ENCODE measurements at regions not wholly inside any gene's neighbourhood (a gene's known extent, or its start where the extent isn't known, plus 50 kb on each side); places are given as distances from the start of the nearest gene placed in this dataset.

GRCh38 chr13:85533911-85534310 is 265.3 kb downstream of the SLITRK6 start:
- Mint-ChIP-seq H3K4me3 (no peak overlapping the region), H3K36me3 (no peaks in the 10 kb centered on the region), H3K4me1 (no peaks in the 10 kb centered on the region; the same call in 1 of the 2 replicates), H3K27ac (no peak overlapping the region), H3K9me3 (no peaks in the 10 kb centered on the region), H3K27me3 (ENCODE audit: low read depth) (no peaks in the 10 kb centered on the region)
- ChIA-PET POLR2A (no interaction called here), CTCF (no interaction called here)
- ATAC-seq = no peak
- TF ChIP-seq TP53 (CRISPR knock-in tag; IDR thresholded peaks at IDR 0.05) = no peak
- no peak for TF ChIP-seq USF1 (CRISPR knock-in tag; IDR thresholded peaks at IDR 0.05)
- no peak for TF ChIP-seq ZNF532 (CRISPR knock-in tag; IDR thresholded peaks at IDR 0.05; ENCODE audit: borderline replicate concordance)
- no peak for TF ChIP-seq MXD4 (CRISPR knock-in tag; IDR thresholded peaks at IDR 0.05; ENCODE audit: borderline replicate concordance)
- TF ChIP-seq ELF4 (CRISPR knock-in tag; IDR thresholded peaks at IDR 0.05; ENCODE audit: low read depth) = no peak
- no peak for TF ChIP-seq ETV6 (CRISPR knock-in tag; IDR thresholded peaks at IDR 0.05)
- no peak for TF ChIP-seq ZNF396 (CRISPR knock-in tag; IDR thresholded peaks at IDR 0.05; ENCODE audit: borderline replicate concordance)
- no peak for TF ChIP-seq HMGXB4 (CRISPR knock-in tag; IDR thresholded peaks at IDR 0.05)
- no peak for TF ChIP-seq ZNF121 (CRISPR knock-in tag; IDR thresholded peaks at IDR 0.05)
- TF ChIP-seq RELA (CRISPR knock-in tag; IDR thresholded peaks at IDR 0.05; ENCODE audit: borderline replicate concordance) = no peak
- TF ChIP-seq CDX4 (CRISPR knock-in tag; IDR thresholded peaks at IDR 0.05; ENCODE audit: borderline replicate concordance) = no peak
- TF ChIP-seq ATF2 (CRISPR knock-in tag; IDR thresholded peaks at IDR 0.05; ENCODE audit: borderline replicate concordance, low read depth) = no peak
- TF ChIP-seq NR3C1 (CRISPR knock-in tag; conservative IDR thresholded peaks at IDR 0.05; ENCODE audit: low read depth) = no peak
- TF ChIP-seq NR1H2 (CRISPR knock-in tag; IDR thresholded peaks at IDR 0.05) = no peak
- TF ChIP-seq NFE2L1 (CRISPR knock-in tag; IDR thresholded peaks at IDR 0.05) = no peak
- TF ChIP-seq SMAD4 (CRISPR knock-in tag; IDR thresholded peaks at IDR 0.05) = no peak
- DNase-seq (ENCODE audit: low spot score) = no peak

GRCh38 chr13:85529218-85529594 is 270.0 kb downstream of the SLITRK6 start:
- DNase-seq (ENCODE audit: low spot score) (no peak), ATAC-seq (no peak)
- Mint-ChIP-seq H3K36me3 (no peaks in the 10 kb centered on the region), H3K4me3 (no peak overlapping the region), H3K27me3 (ENCODE audit: low read depth) (no peaks in the 10 kb centered on the region), H3K4me1 (no peaks in the 10 kb centered on the region; the same call in 1 of the 2 replicates), H3K9me3 (no peaks in the 10 kb centered on the region), H3K27ac (no peak overlapping the region)
- ChIA-PET POLR2A (no interaction called here), CTCF (no interaction called here)
- no peak for TF ChIP-seq ZNF121 (CRISPR knock-in tag; IDR thresholded peaks at IDR 0.05)
- TF ChIP-seq ATF6 (CRISPR knock-in tag; IDR thresholded peaks at IDR 0.05) = no peak
- TF ChIP-seq GRHL2 (CRISPR knock-in tag; IDR thresholded peaks at IDR 0.05; ENCODE audit: insufficient replicate concordance, severe bottlenecking) = no peak
- no peak for TF ChIP-seq NFYB (CRISPR knock-in tag; conservative IDR thresholded peaks at IDR 0.05; ENCODE audit: low read depth)
- no peak for TF ChIP-seq E2F5 (CRISPR knock-in tag; IDR thresholded peaks at IDR 0.05)
- no peak for TF ChIP-seq SMAD4 (CRISPR knock-in tag; IDR thresholded peaks at IDR 0.05)
